Liver (tissue), 8 donors: ENCODE measurements at regions not wholly inside any gene's neighbourhood (a gene's known extent, or its start where the extent isn't known, plus 50 kb on each side); places are given as distances from the start of the nearest gene placed in this dataset.

Experiments used
- DNase-seq: peaks from one replicate; pipeline ENCODE4 v3.0.0-alpha.2; 2017; ENCODE audit warnings: low spot score
- H3K27ac ChIP-seq, 2 donors: one replicate each; pipeline ENCODE4 v1.7.0; 2013; ENCODE audit warnings: inconsistent platforms in 2 of 2, low read length in 2 of 2, control low read depth in 1 of 2, low read depth in 1 of 2, mild to moderate bottlenecking in 1 of 2
- H3K27me3 ChIP-seq, 4 donors: one replicate each; pipeline versions ENCODE4 v1.6.1 to v1.7.0; 2013; ENCODE audit warnings: low read length in 3 of 4, inconsistent platforms in 1 of 4, mild to moderate bottlenecking in 1 of 4, moderate library complexity in 1 of 4; ENCODE audit not compliant: control insufficient read depth in 4 of 4, insufficient read depth in 4 of 4
- H3K36me3 ChIP-seq, 4 donors: one replicate each; pipeline versions ENCODE4 v1.6.1 to v1.7.0; 2013; ENCODE audit warnings: low read length in 3 of 4, mild to moderate bottlenecking in 3 of 4, low read depth in 1 of 4, moderate library complexity in 1 of 4; ENCODE audit not compliant: control insufficient read depth in 4 of 4, insufficient read depth in 3 of 4
- H3K4me1 ChIP-seq, 4 donors: one replicate each; pipeline versions ENCODE4 v1.6.1 to v1.7.0; 2013; ENCODE audit warnings: low read length in 3 of 4, mild to moderate bottlenecking in 3 of 4, moderate library complexity in 1 of 4; ENCODE audit not compliant: control insufficient read depth in 4 of 4, insufficient read depth in 4 of 4
- H3K4me3 ChIP-seq, 3 donors: one replicate each; pipeline versions ENCODE4 v1.6.1 to v1.7.0; 2013; ENCODE audit warnings: low read length in 3 of 3, control low read depth in 1 of 3, low read depth in 1 of 3, mild to moderate bottlenecking in 1 of 3
- H3K9ac ChIP-seq, 2 donors: one replicate each; pipeline ENCODE4 v1.7.0; 2013; ENCODE audit warnings: low read length in 2 of 2, mild to moderate bottlenecking in 2 of 2, moderate library complexity in 2 of 2, control low read depth in 1 of 2, low read depth in 1 of 2
- H3K9me3 ChIP-seq, 4 donors: one replicate each; pipeline versions ENCODE4 v1.6.1 to v1.7.0; 2013; ENCODE audit warnings: low read length in 3 of 4; ENCODE audit not compliant: control insufficient read depth in 4 of 4
- ATF3 ChIP-seq: IDR thresholded peaks from 2 replicates; pipeline ENCODE4 v1.6.1; 2016; ENCODE audit warnings: antibody characterized with exemption
- CTCF ChIP-seq: fragments of 150-350 bp; IDR thresholded peaks from 2 replicates; pipeline ENCODE4 v1.5.1; 2017; ENCODE audit warnings: improper control_type of control experiment, low read depth, low read length; ENCODE audit not compliant: missing input control
- EGR1 ChIP-seq, 2 donors: IDR thresholded peaks; 2 replicates each; pipeline ENCODE4 v1.6.1; 2016 to 2018; ENCODE audit warnings: antibody characterized with exemption in 2 of 2, low read depth in 2 of 2
- FOXA1 ChIP-seq: IDR thresholded peaks from 2 replicates; pipeline ENCODE4 v1.6.1; 2016; ENCODE audit warnings: antibody characterized with exemption
- FOXA2 ChIP-seq: IDR thresholded peaks from 2 replicates; pipeline ENCODE4 v1.6.1; 2016; ENCODE audit warnings: antibody characterized with exemption
- GABPA ChIP-seq, 2 donors: IDR thresholded peaks in 1 of 2; conservative IDR thresholded peaks in 1 of 2; 2 replicates each; pipeline ENCODE4 v1.6.1; 2016; ENCODE audit warnings: antibody characterized with exemption in 2 of 2, mild to moderate bottlenecking in 1 of 2, moderate library complexity in 1 of 2
- HNF4A ChIP-seq, 2 donors: conservative IDR thresholded peaks; 2 replicates each; pipeline ENCODE4 v1.6.1; 2016; ENCODE audit warnings: antibody characterized with exemption in 2 of 2, mild to moderate bottlenecking in 2 of 2
- HNF4G ChIP-seq: IDR thresholded peaks from 2 replicates; pipeline ENCODE4 v1.6.1; 2016; ENCODE audit warnings: antibody characterized with exemption
- JUND ChIP-seq, 2 donors: IDR thresholded peaks; 2 replicates each; pipeline ENCODE4 v1.6.1; 2016; ENCODE audit warnings: antibody characterized with exemption in 2 of 2
- MAX ChIP-seq: IDR thresholded peaks from 2 replicates; pipeline ENCODE4 v1.6.1; 2016; ENCODE audit warnings: antibody characterized with exemption
- NR2F2 ChIP-seq: IDR thresholded peaks from 2 replicates; pipeline ENCODE4 v1.6.1; 2016; ENCODE audit warnings: antibody characterized with exemption
- RAD21 ChIP-seq, 2 donors: IDR thresholded peaks; 2 replicates each; pipeline ENCODE4 v1.6.1; 2016; ENCODE audit warnings: antibody characterized with exemption in 2 of 2, mild to moderate bottlenecking in 2 of 2
- REST ChIP-seq: IDR thresholded peaks from 2 replicates; pipeline ENCODE4 v1.6.1; 2016; ENCODE audit warnings: antibody characterized with exemption, mild to moderate bottlenecking
- RXRA ChIP-seq, 2 donors: IDR thresholded peaks; 2 replicates each; pipeline ENCODE4 v1.6.1; 2017 to 2018; ENCODE audit warnings: antibody characterized with exemption in 2 of 2, mild to moderate bottlenecking in 1 of 2
- SP1 ChIP-seq: IDR thresholded peaks from 2 replicates; pipeline ENCODE4 v1.6.1; 2018; ENCODE audit warnings: antibody characterized with exemption, mild to moderate bottlenecking
- TAF1 ChIP-seq: conservative IDR thresholded peaks from 2 replicates; pipeline ENCODE4 v1.6.1; 2016; ENCODE audit warnings: antibody characterized with exemption, mild to moderate bottlenecking
- YY1 ChIP-seq: IDR thresholded peaks from 2 replicates; pipeline ENCODE4 v1.6.1; 2016; ENCODE audit warnings: antibody characterized with exemption, mild to moderate bottlenecking
- ZBTB33 ChIP-seq: IDR thresholded peaks from 2 replicates; pipeline ENCODE4 v1.6.1; 2016; ENCODE audit warnings: antibody characterized with exemption
- WGBS: extraction: QIAGEN DNeasy Blood & Tissue Kit; methylation state at CpG from one replicate; pipeline ENCODE4 v1.1.7; 2013; 5-methylcytosine and 5-hydroxymethylcytosine counted together
- donor health status: healthy.
- donor health status: healthy.
- donor health status: healthy.
- donor health status: healthy.
- donor health status: healthy.

- TF ChIP-seq REST (no peak), HNF4G (no peak), RXRA (IDR thresholded peaks at IDR 0.05) (no peak)
These were observed 64.3 kb upstream of the CAB39 start (continued) for GRCh38 chr2:230648356-230648755.

GRCh38 chr2:230650585-230651137 is 62.0 kb upstream of the CAB39 start:
- no peak for DNase-seq
- Histone ChIP-seq H3K27me3 (no peaks in the 10 kb centered on the region), H3K4me1 (no peaks in the 10 kb centered on the region), H3K27ac (no peak overlapping the region), H3K4me3 (no peak overlapping the region), H3K36me3 (no peaks in the 10 kb centered on the region), H3K9ac (no peak overlapping the region), H3K9me3 (no peaks in the 10 kb centered on the region)
- 66% methylated on average over 7 of the region's 7 CpGs for WGBS
- TF ChIP-seq RXRA (IDR thresholded peaks at IDR 0.05) (no peak), EGR1 (IDR thresholded peaks at IDR 0.05; ENCODE audit: low read depth in 2 of 2) (no peak), SP1 (no peak)

- Histone ChIP-seq H3K27me3 (no peaks in the 10 kb centered on the region), H3K9me3 (no peaks in the 10 kb centered on the region), H3K4me3 (no peak overlapping the region), H3K9ac (no peak overlapping the region), H3K36me3 (no peaks in the 10 kb centered on the region), H3K27ac (no peak overlapping the region), H3K4me1 (no peaks in the 10 kb centered on the region)
- TF ChIP-seq HNF4G (no peak), FOXA1 (no peak), CTCF (no peak), TAF1 (no peak), FOXA2 (no peak), GABPA (IDR thresholded peaks at IDR 0.05 in 1 of 2, conservative IDR thresholded peaks at IDR 0.05 in 1 of 2) (no peak), EGR1 (IDR thresholded peaks at IDR 0.05; ENCODE audit: low read depth in 2 of 2) (no peak), SP1 (no peak)
- WGBS: 89% methylated on average over 7 of the region's 7 CpGs
- DNase-seq: no peak
These were observed 58.6 kb upstream of the CAB39 start for GRCh38 chr2:230654057-230654456.

GRCh38 chr2:230657462-230657861 is 55.2 kb upstream of the CAB39 start:
- Histone ChIP-seq H3K4me3 (no peak overlapping the region), H3K27ac (no peak overlapping the region), H3K4me1 (no peaks in the 10 kb centered on the region), H3K36me3 (no peaks in the 10 kb centered on the region), H3K9ac (no peak overlapping the region), H3K27me3 (no peaks in the 10 kb centered on the region), H3K9me3 (no peaks in the 10 kb centered on the region)
- 95% methylated on average over 12 of the region's 12 CpGs for WGBS
- no peak for DNase-seq
- no peak for TF ChIP-seq TAF1
- TF ChIP-seq ZBTB33: no peak
- TF ChIP-seq SP1: no peak
- TF ChIP-seq FOXA2: no peak
- TF ChIP-seq EGR1 (IDR thresholded peaks at IDR 0.05; ENCODE audit: low read depth in 2 of 2): no peak
- TF ChIP-seq MAX: no peak
- no peak for TF ChIP-seq RAD21 (IDR thresholded peaks at IDR 0.05)
- TF ChIP-seq RXRA (IDR thresholded peaks at IDR 0.05): no peak
- TF ChIP-seq HNF4G: no peak
- no peak for TF ChIP-seq HNF4A (conservative IDR thresholded peaks at IDR 0.05)
- no peak for TF ChIP-seq ATF3
- no peak for TF ChIP-seq YY1
- no peak for TF ChIP-seq GABPA (IDR thresholded peaks at IDR 0.05 in 1 of 2, conservative IDR thresholded peaks at IDR 0.05 in 1 of 2)
- TF ChIP-seq NR2F2: no peak
- TF ChIP-seq JUND (IDR thresholded peaks at IDR 0.05): no peak
- no peak for TF ChIP-seq FOXA1
